ENCODE measurements at regions not wholly inside any gene's neighbourhood (a gene's known extent, or its start where the extent isn't known, plus 50 kb on each side); places are given as distances from the start of the nearest gene placed in this dataset.

GRCh38 chr6:2447318-2447920 lies 202.0 kb upstream of the GMDS start:
- TF ChIP-seq CTCF (IDR thresholded peaks at IDR 0.05) (no peak), POLR2A (IDR thresholded peaks at IDR 0.05) (no peak)
